Heart left ventricle (tissue), 16 donors: ENCODE measurements at regions not wholly inside any gene's neighbourhood (a gene's known extent, or its start where the extent isn't known, plus 50 kb on each side); places are given as distances from the start of the nearest gene placed in this dataset.
A peak's percentile ranks its signal among the peaks of the same experiment; 100 is the strongest.

Experiments
- ATAC-seq, 4 donors: fragments of 200-7000 bp; cut with Tn5 transposase; one replicate each; pipeline ENCODE4 v1.9.1; 2020 to 2022; ENCODE audit warnings: moderate library complexity in 4 of 4, mild to moderate bottlenecking in 3 of 4, moderate number of reproducible peaks in 1 of 4
- DNase-seq, 5 donors: peaks; one replicate each; pipeline ENCODE4 v3.0.0-alpha.2; 2020
- H3K27ac ChIP-seq, 12 donors: fragments of 200-600 bp; sonication (generic) in 4 of 12; one replicate each; pipeline versions ENCODE4 v1.5.0 to v1.8.0; 2016 to 2022; ENCODE audit warnings: mild to moderate bottlenecking in 2 of 12
- H3K27me3 ChIP-seq, 9 donors: fragments of 200-600 bp; sonication (generic) in 2 of 9; one replicate each; pipeline versions ENCODE4 v1.5.1 to v1.8.0; 2016 to 2022; ENCODE audit warnings: mild to moderate bottlenecking in 3 of 9
- H3K36me3 ChIP-seq, 9 donors: fragments of 200-600 bp; sonication (generic) in 2 of 9; one replicate each; pipeline versions ENCODE4 v1.5.0 to v1.8.0; 2018 to 2022; ENCODE audit warnings: mild to moderate bottlenecking in 2 of 9
- H3K4me1 ChIP-seq, 12 donors: fragments of 200-600 bp; sonication (generic) in 4 of 12; one replicate each; pipeline versions ENCODE4 v1.5.0 to v1.8.0; 2016 to 2022; ENCODE audit warnings: mild to moderate bottlenecking in 3 of 12
- H3K4me3 ChIP-seq, 12 donors: fragments of 200-600 bp; sonication (generic) in 4 of 12; one replicate each; pipeline versions ENCODE4 v1.5.0 to v1.8.0; 2017 to 2022; ENCODE audit warnings: mild to moderate bottlenecking in 9 of 12, moderate library complexity in 4 of 12
- H3K9me3 ChIP-seq, 12 donors: fragments of 200-600 bp; sonication (generic) in 4 of 12; one replicate each; pipeline versions ENCODE4 v1.5.0 to v1.8.0; 2016 to 2022; ENCODE audit warnings: mild to moderate bottlenecking in 1 of 12
- CTCF ChIP-seq, 12 donors: fragments of 200-600 bp; sonication (generic) in 4 of 12; IDR thresholded peaks; one replicate each; pipeline versions ENCODE4 v1.5.0 to v1.8.0; 2018 to 2022; ENCODE audit warnings: antibody characterized with exemption in 12 of 12, mild to moderate bottlenecking in 5 of 12
- POLR2A ChIP-seq, 2 donors: fragments of 450-650 bp; IDR thresholded peaks; one replicate each; pipeline ENCODE4 v1.6.1; 2017; ENCODE audit warnings: antibody characterized with exemption in 2 of 2, mild to moderate bottlenecking in 2 of 2, moderate library complexity in 2 of 2
- WGBS, 4 donors: extraction: QIAGEN DNeasy Blood & Tissue Kit in 2 of 4; methylation state at CpG; one replicate each; pipeline versions ENCODE4 v1.1.5 to v1.1.7; 2013 to 2018; 5-methylcytosine and 5-hydroxymethylcytosine counted together
- intact Hi-C, 10 donors: fragments of 100-400 bp; cut with DNase I; formaldehyde crosslinking; loops; one replicate each; pipeline versions ENCODE4 v1.11.1 to v1.14.2; 2022
- donor health status: ischemic (EF 13 %, LVEDD 7.1; RV severe dilation, severe dysfunction).
- donor health status: healthy with polysubstance abuse.
- donor health status: DM: no; HTN: yes; CAD: no.
- donor health status: DM: no; HTN: no; CAD: no.
- donor health status: ischemic (EF 25% LVEDD 6.9; RV normal size, moderate dysfunction).
- donor health status: ischemic (EF 25% LVEDD 5.7; RV mildly dilated, moderate dysfunction).
- donor health status: healthy.
- donor health status: DM: yes; HTN: yes; CAD: no.
- donor health status: ischemic (EF 35%, LVEDD 5.7; RV mildly dilated, moderate dysfunction).
- donor health status: nonischemic (EF 11% LVEDD 7.7; RV severe dilation, severe dysfunction).
- donor health status: DM: yes; HTN: yes; CAD: no.
- donor health status: PGD.
- donor health status: ischemic (EF 29% LVEDD 5.4; RV normal size, mild dysfunction).
- donor health status: nonischemic (EF 23%, LVEDD 6.1; RV moderate dilation, normal function).

- Histone ChIP-seq H3K27me3 (no peaks in the 10 kb centered on the region), H3K4me3 (no peak overlapping the region), H3K27ac (no peak overlapping the region), H3K9me3 (no peaks in the 10 kb centered on the region), H3K36me3 (no peaks in the 10 kb centered on the region), H3K4me1 (peaks cover 0 to 4% (median 0%) of the 10 kb centered on the region in 12 donors)
- intact Hi-C loops = no loop called here
- DNase-seq (no peak), ATAC-seq (peak in 1 of 4 donors; percentile 18)
- no peak for TF ChIP-seq CTCF (IDR thresholded peaks at IDR 0.05)
- TF ChIP-seq POLR2A (IDR thresholded peaks at IDR 0.05) = no peak
- WGBS, 4 donors = 56 to 80% (median 67%) methylated on average over 1 of the region's 1 CpG
Observed at GRCh38 chr6:19159089-19159488, 678.1 kb upstream of the ID4 start.

- Histone ChIP-seq H3K27me3 (no peaks in the 10 kb centered on the region), H3K27ac (no peak overlapping the region), H3K36me3 (no peaks in the 10 kb centered on the region), H3K9me3 (no peaks in the 10 kb centered on the region), H3K4me1 (peaks cover 0 to 1% (median 0%) of the 10 kb centered on the region in 12 donors), H3K4me3 (no peak overlapping the region)
- DNase-seq (no peak), ATAC-seq (no peak)
- 63 to 79% (median 74%) methylated on average over 2 of the region's 2 CpGs for WGBS, 4 donors
- intact Hi-C loops = no loop called here
- TF ChIP-seq POLR2A (IDR thresholded peaks at IDR 0.05) (no peak), CTCF (IDR thresholded peaks at IDR 0.05) (no peak)
Observed at GRCh38 chr6:19159561-19159960, 677.6 kb upstream of the ID4 start.

GRCh38 chr6:19160081-19160730 is 677.0 kb upstream of the ID4 start:
- DNase-seq (no peak), ATAC-seq (no peak)
- intact Hi-C loops = no loop called here
- Histone ChIP-seq H3K9me3 (no peaks in the 10 kb centered on the region), H3K4me1 (no peaks in the 10 kb centered on the region), H3K27ac (no peak overlapping the region), H3K36me3 (no peaks in the 10 kb centered on the region), H3K27me3 (no peaks in the 10 kb centered on the region), H3K4me3 (no peak overlapping the region)
- TF ChIP-seq POLR2A (IDR thresholded peaks at IDR 0.05) (no peak), CTCF (IDR thresholded peaks at IDR 0.05) (no peak)
- 9 to 14% (median 12%) methylated on average over 2 of the region's 2 CpGs for WGBS, 4 donors

GRCh38 chr6:19167251-19167650 is 669.9 kb upstream of the ID4 start:
- H3K36me3 ChIP-seq = no peaks in the 10 kb centered on the region
- ATAC-seq = no peak
- H3K9me3 ChIP-seq = no peaks in the 10 kb centered on the region
- H3K27me3 ChIP-seq = no peaks in the 10 kb centered on the region
- 24 to 28% (median 26%) methylated on average over 2 of the region's 2 CpGs for WGBS, 4 donors
- H3K4me1 ChIP-seq = no peaks in the 10 kb centered on the region
- no peak overlapping the region for H3K27ac ChIP-seq
- intact Hi-C loops = no loop called here
- H3K4me3 ChIP-seq = no peak overlapping the region
- no peak for DNase-seq
- no peak for TF ChIP-seq CTCF (IDR thresholded peaks at IDR 0.05)
- TF ChIP-seq POLR2A (IDR thresholded peaks at IDR 0.05) = no peak
